ENCODE measurements at regions not wholly inside any gene's neighbourhood (a gene's known extent, or its start where the extent isn't known, plus 50 kb on each side); places are given as distances from the start of the nearest gene placed in this dataset.
"Not testable (repeated sequence)": the region's sequence is repeated elsewhere in the genome, so short reads cannot be mapped to it uniquely, and the experiment has no call there.

DNA sequence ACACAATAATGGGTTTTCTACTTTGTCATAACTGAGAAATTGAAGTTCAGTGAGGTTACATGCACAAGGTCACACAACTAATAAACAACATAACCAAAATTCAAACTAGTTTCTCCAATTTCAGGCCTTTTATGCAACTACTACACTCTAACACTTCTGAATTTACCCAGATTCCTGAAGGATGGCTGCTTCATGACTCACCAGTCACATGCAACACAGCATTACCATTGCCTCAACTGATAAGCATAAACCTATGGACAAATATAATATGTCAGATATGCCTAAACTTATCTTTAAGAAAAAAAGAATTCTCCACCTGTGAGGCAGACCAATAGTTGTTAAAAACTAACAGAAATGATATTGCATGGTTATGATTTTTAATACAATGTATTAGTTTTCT lies 586.5 kb upstream of the SLC8A1 start:
- no peaks in the 10 kb centered on the region for H3K9me3 ChIP-seq
- no peaks in the 10 kb centered on the region for H3K36me3 ChIP-seq
- H3K4me1 ChIP-seq, result no peaks in the 10 kb centered on the region
- no peak overlapping the region for H3K27ac ChIP-seq
- no peaks in the 10 kb centered on the region for H3K27me3 ChIP-seq (replicated peaks in 1 of 7)
- H3K4me3 ChIP-seq, result no peak overlapping the region
- DNase-seq, result no peak
- TF ChIP-seq POLR2A (IDR thresholded peaks at IDR 0.05) (no peak), POLR2AphosphoS5 (IDR thresholded peaks at IDR 0.05) (no peak)
- TF ChIP-seq, protein P1, sequence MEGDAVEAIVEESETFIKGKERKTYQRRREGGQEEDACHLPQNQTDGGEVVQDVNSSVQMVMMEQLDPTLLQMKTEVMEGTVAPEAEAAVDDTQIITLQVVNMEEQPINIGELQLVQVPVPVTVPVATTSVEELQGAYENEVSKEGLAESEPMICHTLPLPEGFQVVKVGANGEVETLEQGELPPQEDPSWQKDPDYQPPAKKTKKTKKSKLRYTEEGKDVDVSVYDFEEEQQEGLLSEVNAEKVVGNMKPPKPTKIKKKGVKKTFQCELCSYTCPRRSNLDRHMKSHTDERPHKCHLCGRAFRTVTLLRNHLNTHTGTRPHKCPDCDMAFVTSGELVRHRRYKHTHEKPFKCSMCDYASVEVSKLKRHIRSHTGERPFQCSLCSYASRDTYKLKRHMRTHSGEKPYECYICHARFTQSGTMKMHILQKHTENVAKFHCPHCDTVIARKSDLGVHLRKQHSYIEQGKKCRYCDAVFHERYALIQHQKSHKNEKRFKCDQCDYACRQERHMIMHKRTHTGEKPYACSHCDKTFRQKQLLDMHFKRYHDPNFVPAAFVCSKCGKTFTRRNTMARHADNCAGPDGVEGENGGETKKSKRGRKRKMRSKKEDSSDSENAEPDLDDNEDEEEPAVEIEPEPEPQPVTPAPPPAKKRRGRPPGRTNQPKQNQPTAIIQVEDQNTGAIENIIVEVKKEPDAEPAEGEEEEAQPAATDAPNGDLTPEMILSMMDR (IDR thresholded peaks at IDR 0.05 in 8 of 11, conservative IDR thresholded peaks at IDR 0.05 in 3 of 11), result no peak
- intact Hi-C loops (cut with DNase I; ENCODE audit: low total_unique reads), result no loop called here

DNA sequence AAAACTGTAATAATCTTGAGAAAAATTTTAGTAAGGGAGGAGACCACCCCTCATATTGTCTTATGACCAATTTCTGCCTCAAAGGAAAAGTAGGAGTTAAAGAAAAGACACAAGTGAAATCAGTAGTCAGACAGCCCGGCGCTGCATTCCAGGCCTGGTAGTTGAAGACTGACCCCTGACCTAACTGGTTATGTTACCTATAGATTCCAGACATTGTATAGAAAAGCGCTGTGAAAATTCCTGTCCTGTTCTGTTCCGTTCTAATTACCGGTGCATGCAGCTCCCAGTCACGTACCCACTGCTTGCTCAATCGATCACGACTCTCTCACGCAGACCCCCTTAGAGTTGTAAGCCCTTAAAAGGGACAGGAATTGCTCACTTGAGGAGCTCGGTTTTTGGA lies 587.9 kb upstream of the SLC8A1 start:
- WGBS, 5 donors, result 76 to 94% (median 91%) methylated on average over 10 of the region's 10 CpGs
- intact Hi-C loops (cut with DNase I; ENCODE audit: low total_unique reads); H3K27ac ChIP-seq; H3K36me3 ChIP-seq; DNase-seq; H3K9me3 ChIP-seq; H3K4me1 ChIP-seq; H3K4me3 ChIP-seq; H3K27me3 ChIP-seq (replicated peaks in 1 of 7): not testable (repeated sequence)

DNA sequence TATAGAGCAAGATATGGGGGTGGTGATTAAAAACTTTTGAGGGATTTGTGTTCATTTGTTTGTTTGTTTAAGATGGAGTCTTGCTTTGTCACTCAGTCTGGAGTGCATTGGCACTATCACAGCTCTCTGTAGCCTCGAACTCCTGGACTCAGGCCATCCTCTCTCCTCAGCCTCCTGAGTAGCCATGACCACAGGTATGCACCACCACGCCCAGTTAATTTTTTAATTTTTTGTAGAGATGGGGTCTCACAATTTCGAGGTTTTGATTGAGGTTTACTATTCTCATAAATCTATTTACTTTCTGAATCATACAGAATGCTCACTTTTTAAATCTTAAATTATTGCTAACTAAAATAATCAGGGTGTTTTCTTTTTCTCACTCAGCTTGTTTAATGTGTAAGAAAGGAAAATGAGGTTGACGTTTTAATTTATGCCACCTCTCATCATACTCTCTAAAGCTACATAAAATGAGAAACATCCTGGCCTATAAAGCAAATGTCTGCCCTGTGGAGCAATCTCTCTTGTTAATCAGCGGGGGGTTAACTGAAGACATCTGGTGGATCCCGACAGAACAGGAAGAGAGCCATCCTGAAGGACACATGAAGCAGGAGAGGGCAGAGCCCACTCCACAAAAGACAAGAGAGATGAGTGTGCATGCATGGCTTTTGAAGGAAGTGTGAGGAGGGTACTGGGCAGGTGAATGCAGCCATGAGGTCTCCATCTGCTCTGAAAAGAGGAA lies 589.1 kb upstream of the SLC8A1 start:
- TF ChIP-seq, protein P1 (IDR thresholded peaks at IDR 0.05 in 8 of 11, conservative IDR thresholded peaks at IDR 0.05 in 3 of 11), result no peak
- TF ChIP-seq POLR2A (IDR thresholded peaks at IDR 0.05) (no peak), POLR2AphosphoS5 (IDR thresholded peaks at IDR 0.05) (no peak)
- Histone ChIP-seq H3K27me3 (replicated peaks in 1 of 7) (no peaks in the 10 kb centered on the region), H3K4me3 (no peak overlapping the region), H3K36me3 (no peaks in the 10 kb centered on the region), H3K9me3 (no peaks in the 10 kb centered on the region), H3K4me1 (no peaks in the 10 kb centered on the region), H3K27ac (no peak overlapping the region)
- WGBS, 5 donors, result 69 to 83% (median 72%) methylated on average over 6 of the region's 6 CpGs
- intact Hi-C loops (cut with DNase I; ENCODE audit: low total_unique reads), result no loop called here
- DNase-seq, result no peak

GRCh38 chr2:41042343-41042742 lies 590.5 kb upstream of the SLC8A1 start:
- Histone ChIP-seq H3K4me3 (no peak overlapping the region), H3K27me3 (replicated peaks in 1 of 7) (no peaks in the 10 kb centered on the region), H3K36me3 (no peaks in the 10 kb centered on the region), H3K9me3 (no peaks in the 10 kb centered on the region), H3K27ac (no peak overlapping the region), H3K4me1 (no peaks in the 10 kb centered on the region)
- DNase-seq, result no peak
- intact Hi-C loops (cut with DNase I; ENCODE audit: low total_unique reads), result no loop called here
- TF ChIP-seq POLR2AphosphoS5 (IDR thresholded peaks at IDR 0.05) (no peak), POLR2A (IDR thresholded peaks at IDR 0.05) (no peak)
- TF ChIP-seq, protein P1 (IDR thresholded peaks at IDR 0.05 in 8 of 11, conservative IDR thresholded peaks at IDR 0.05 in 3 of 11), result no peak

GRCh38 chr2:41061356-41061755 lies 609.5 kb upstream of the SLC8A1 start:
- Histone ChIP-seq H3K9me3 (peaks cover 0 to 4% (median 0%) of the 10 kb centered on the region in 8 donors), H3K4me1 (no peaks in the 10 kb centered on the region), H3K27me3 (replicated peaks in 1 of 7) (no peaks in the 10 kb centered on the region), H3K36me3 (no peaks in the 10 kb centered on the region), H3K27ac (no peak overlapping the region), H3K4me3 (no peak overlapping the region)
- DNase-seq, result no peak
- intact Hi-C loops (cut with DNase I; ENCODE audit: low total_unique reads), result no loop called here
- TF ChIP-seq, protein P1 (IDR thresholded peaks at IDR 0.05 in 8 of 11, conservative IDR thresholded peaks at IDR 0.05 in 3 of 11), result no peak
- TF ChIP-seq POLR2A (IDR thresholded peaks at IDR 0.05), result no peak
- no peak for TF ChIP-seq POLR2AphosphoS5 (IDR thresholded peaks at IDR 0.05)
